Endothelial cell of umbilical vein (primary cell): ENCODE measurements at regions not wholly inside any gene's neighbourhood (a gene's known extent, or its start where the extent isn't known, plus 50 kb on each side); places are given as distances from the start of the nearest gene placed in this dataset.

Experiments
- BruUV-seq: library from RNA; stranded (reverse); fragments of 400-500 nt; replicated peaks from 2 replicates; lab custom pipeline; 2021; lab: Mats Ljungman, UMichigan
- CTCF ChIA-PET: fragments of 300-600, 350-600 bp; sonication (Branson Sonifier 250); formaldehyde crosslinking; loops from one replicate; lab custom pipeline; 2021; ENCODE audit warnings: antibody characterized with exemption, inconsistent platforms; lab: Charles Lee
- POLR2A ChIA-PET: fragments of 300-600, 350-600 bp; sonication (Branson Sonifier 250); formaldehyde crosslinking; loops from one replicate; lab custom pipeline; 2021; ENCODE audit warnings: antibody characterized with exemption, inconsistent platforms; lab: Charles Lee
- DNase-seq: peaks from one replicate; pipeline ENCODE4 v3.0.0-alpha.2; 2011; ENCODE audit warnings: low read depth, low spot score
- FAIRE-seq: peaks from 2 replicates; lab custom pipeline; 2011; peaks lifted over from hg19 to GRCh38; lab: Jason Lieb, UNC
- H2AFZ ChIP-seq: 2 replicates; pipeline ENCODE4 v1.6.0; 2012; ENCODE audit warnings: low read depth, low read length, control low read depth, inconsistent platforms
- H3K27ac ChIP-seq: 2 replicates; pipeline ENCODE4 v1.5.1; 2011; ENCODE audit warnings: low read depth, mild to moderate bottlenecking, control low read depth, low read length, moderate library complexity; ENCODE audit not compliant: insufficient read depth
- H3K27me3 ChIP-seq, 2 experiments: 2 replicates each; pipeline versions ENCODE4 v1.6.0 to v1.6.1; 2011; ENCODE audit warnings: low read length in 2 of 2, mixed read lengths in 1 of 2; ENCODE audit not compliant: control insufficient read depth in 2 of 2, insufficient read depth in 2 of 2
- H3K36me3 ChIP-seq, 2 experiments: 2 replicates in 1 of 2; 3 replicates in 1 of 2; pipeline ENCODE4 v1.5.1; 2011; ENCODE audit warnings: low read length in 2 of 2, mild to moderate bottlenecking in 1 of 2, moderate library complexity in 1 of 2; ENCODE audit not compliant: control insufficient read depth in 2 of 2, insufficient read depth in 2 of 2; ENCODE audit errors: extremely low read depth in 1 of 2
- H3K4me1 ChIP-seq: 3 replicates; pipeline ENCODE4 v1.5.1; 2011; ENCODE audit warnings: mild to moderate bottlenecking, low read length; ENCODE audit not compliant: control insufficient read depth, insufficient read depth; ENCODE audit errors: extremely low read depth
- H3K4me2 ChIP-seq: 2 replicates; pipeline ENCODE4 v1.6.1; 2011; ENCODE audit warnings: low read length, control low read depth, mixed read lengths; ENCODE audit not compliant: insufficient read depth
- H3K4me3 ChIP-seq, 3 experiments: fragments of 200-600 bp in 1 of 3; sonication (generic), shearing (Covaris generic) in 1 of 3; replicated peaks in 1 of 3; 2 replicates each; pipeline ENCODE4 v1.5.1; 2011 to 2016; ENCODE audit warnings: control low read depth in 3 of 3, low read length in 3 of 3, mild to moderate bottlenecking in 2 of 3, inconsistent platforms in 1 of 3, low read depth in 1 of 3, moderate library complexity in 1 of 3; ENCODE audit not compliant: insufficient read depth in 1 of 3
- H3K79me2 ChIP-seq: 2 replicates; pipeline ENCODE4 v1.6.0; 2012; ENCODE audit warnings: low read length, inconsistent platforms; ENCODE audit not compliant: control insufficient read depth, insufficient read depth
- H3K9ac ChIP-seq: replicated peaks from 2 replicates; pipeline ENCODE3; 2011; ENCODE audit warnings: low read length, control low read depth; ENCODE audit not compliant: insufficient read depth; ENCODE audit errors: extremely low read depth
- H3K9me1 ChIP-seq: replicated peaks from 3 replicates; pipeline ENCODE4 v1.6.0; 2011; ENCODE audit warnings: mild to moderate bottlenecking, low read length; ENCODE audit not compliant: control insufficient read depth, insufficient read depth; ENCODE audit errors: extremely low read depth
- H3K9me3 ChIP-seq: replicated peaks from 2 replicates; pipeline ENCODE4 v1.5.1; 2012; ENCODE audit warnings: low read length, inconsistent platforms; ENCODE audit not compliant: control insufficient read depth, insufficient read depth
- H4K20me1 ChIP-seq: replicated peaks from 2 replicates; pipeline ENCODE3; 2011; ENCODE audit warnings: mild to moderate bottlenecking, low read length; ENCODE audit not compliant: control insufficient read depth, insufficient read depth; ENCODE audit errors: extremely low read depth
- EZH2 ChIP-seq: IDR thresholded peaks from 2 replicates; pipeline ENCODE4 v1.6.1; 2012; ENCODE audit warnings: borderline replicate concordance, low read depth, mild to moderate bottlenecking, moderate library complexity, low read length, inconsistent platforms; ENCODE audit not compliant: severe bottlenecking
- FOS ChIP-seq: IDR thresholded peaks from 2 replicates; pipeline ENCODE4 v1.6.1; 2011; ENCODE audit warnings: mild to moderate bottlenecking, low read length, moderate library complexity, borderline replicate concordance; ENCODE audit not compliant: insufficient read depth
- GATA2 ChIP-seq: IDR thresholded peaks from 2 replicates; pipeline ENCODE4 v1.7.0; 2011; ENCODE audit warnings: low read depth, mild to moderate bottlenecking, moderate library complexity, mixed read lengths, low read length; ENCODE audit not compliant: insufficient read length, insufficient read depth
- JUN ChIP-seq: IDR thresholded peaks from 2 replicates; pipeline ENCODE4 v1.6.1; 2011; ENCODE audit warnings: borderline replicate concordance, low read depth; ENCODE audit not compliant: insufficient read length, insufficient read depth
- MAX ChIP-seq: IDR thresholded peaks from 2 replicates; pipeline ENCODE4 v1.6.1; 2011; ENCODE audit not compliant: insufficient read depth, insufficient read length
- MYC ChIP-seq: IDR thresholded peaks from one replicate; pipeline ENCODE4 v1.6.1; 2011; ENCODE audit warnings: mild to moderate bottlenecking, low read depth, low read length
- POLR2A ChIP-seq: IDR thresholded peaks from 2 replicates; pipeline ENCODE4 v1.6.1; 2012; ENCODE audit warnings: low read depth, mild to moderate bottlenecking, control low read depth, low read length
- POLR2AphosphoS5 ChIP-seq: IDR thresholded peaks from 2 replicates; pipeline ENCODE4 v1.6.1; 2012; ENCODE audit warnings: low read depth, mild to moderate bottlenecking, control low read depth, low read length, moderate library complexity; ENCODE audit not compliant: insufficient read depth
- dilution Hi-C: fragments of 300-500 bp; cut with MboI; formaldehyde crosslinking; loops from one replicate; pipeline ENCODE4 v1.15.0; 2019; ENCODE audit warnings: low sequenced_read_pairs; ENCODE audit not compliant: extremely low pct_ligation_motif_present
- intact Hi-C: fragments of 100-400 bp; cut with micrococcal nuclease; formaldehyde crosslinking; loops from one replicate; pipeline ENCODE4 v1.10.0; 2022
- TF ChIP-seq, protein P1 (sequence below), 2 donors: IDR thresholded peaks; 1 replicate in 1 of 2; 2 replicates in 1 of 2; pipeline ENCODE4 v1.5.1; 2011; ENCODE audit warnings: low read length in 2 of 2, mild to moderate bottlenecking in 2 of 2, moderate library complexity in 2 of 2, control low read depth in 1 of 2, inconsistent platforms in 1 of 2, low read depth in 1 of 2; ENCODE audit not compliant: insufficient read depth in 1 of 2; ENCODE audit errors: extremely low read depth in 1 of 2

GRCh38 chr12:38540156-38540555, 223.6 kb downstream of the ALG10B start:
- Histone ChIP-seq H3K4me2 (no peak overlapping the region), H3K9ac (no peak overlapping the region), H3K4me1 (no peaks in the 10 kb centered on the region), H3K9me3 (peaks cover 2% of the 10 kb centered on the region), H3K36me3 (no peaks in the 10 kb centered on the region), H3K27me3 (no peaks in the 10 kb centered on the region), H3K9me1 (no peaks in the 10 kb centered on the region), H3K79me2 (no peaks in the 10 kb centered on the region), H4K20me1 (no peaks in the 10 kb centered on the region), H3K27ac (no peak overlapping the region), H2AFZ (no peak overlapping the region), H3K4me3 (no peak overlapping the region)
- POLR2A ChIA-PET, result no interaction called here
- CTCF ChIA-PET, result no interaction called here
- FAIRE-seq (no peak), DNase-seq (no peak)
- intact Hi-C loops, result no loop called here
- TF ChIP-seq GATA2 (no peak), MYC (no peak), FOS (no peak), POLR2A (no peak), MAX (no peak), EZH2 (no peak), POLR2AphosphoS5 (no peak), JUN (no peak)
- TF ChIP-seq, protein P1, sequence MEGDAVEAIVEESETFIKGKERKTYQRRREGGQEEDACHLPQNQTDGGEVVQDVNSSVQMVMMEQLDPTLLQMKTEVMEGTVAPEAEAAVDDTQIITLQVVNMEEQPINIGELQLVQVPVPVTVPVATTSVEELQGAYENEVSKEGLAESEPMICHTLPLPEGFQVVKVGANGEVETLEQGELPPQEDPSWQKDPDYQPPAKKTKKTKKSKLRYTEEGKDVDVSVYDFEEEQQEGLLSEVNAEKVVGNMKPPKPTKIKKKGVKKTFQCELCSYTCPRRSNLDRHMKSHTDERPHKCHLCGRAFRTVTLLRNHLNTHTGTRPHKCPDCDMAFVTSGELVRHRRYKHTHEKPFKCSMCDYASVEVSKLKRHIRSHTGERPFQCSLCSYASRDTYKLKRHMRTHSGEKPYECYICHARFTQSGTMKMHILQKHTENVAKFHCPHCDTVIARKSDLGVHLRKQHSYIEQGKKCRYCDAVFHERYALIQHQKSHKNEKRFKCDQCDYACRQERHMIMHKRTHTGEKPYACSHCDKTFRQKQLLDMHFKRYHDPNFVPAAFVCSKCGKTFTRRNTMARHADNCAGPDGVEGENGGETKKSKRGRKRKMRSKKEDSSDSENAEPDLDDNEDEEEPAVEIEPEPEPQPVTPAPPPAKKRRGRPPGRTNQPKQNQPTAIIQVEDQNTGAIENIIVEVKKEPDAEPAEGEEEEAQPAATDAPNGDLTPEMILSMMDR (IDR thresholded peaks at IDR 0.05; ENCODE audit: extremely low read depth in 1 of 2, insufficient read depth in 1 of 2, low read depth in 1 of 2, low read length in 2 of 2), result no peak
- dilution Hi-C loops, result no loop called here
- no TSS peak for BruUV-seq
